GM12892 (cell line): ENCODE measurements at regions not wholly inside any gene's neighbourhood (a gene's known extent, or its start where the extent isn't known, plus 50 kb on each side); places are given as distances from the start of the nearest gene placed in this dataset.

Experiments used
- POLR2A ChIP-seq: IDR thresholded peaks from 2 replicates; pipeline ENCODE4 v1.6.1; 2011; ENCODE audit warnings: low read depth, low read length, control low read depth
- POLR2AphosphoS5 ChIP-seq: IDR thresholded peaks from 2 replicates; pipeline ENCODE4 v1.6.1; 2011; ENCODE audit warnings: low read depth, low read length, control low read depth
- TAF1 ChIP-seq: IDR thresholded peaks from 2 replicates; pipeline ENCODE4 v1.6.1; 2011; ENCODE audit warnings: low read depth, mild to moderate bottlenecking, control low read depth, low read length, borderline replicate concordance

DNA sequence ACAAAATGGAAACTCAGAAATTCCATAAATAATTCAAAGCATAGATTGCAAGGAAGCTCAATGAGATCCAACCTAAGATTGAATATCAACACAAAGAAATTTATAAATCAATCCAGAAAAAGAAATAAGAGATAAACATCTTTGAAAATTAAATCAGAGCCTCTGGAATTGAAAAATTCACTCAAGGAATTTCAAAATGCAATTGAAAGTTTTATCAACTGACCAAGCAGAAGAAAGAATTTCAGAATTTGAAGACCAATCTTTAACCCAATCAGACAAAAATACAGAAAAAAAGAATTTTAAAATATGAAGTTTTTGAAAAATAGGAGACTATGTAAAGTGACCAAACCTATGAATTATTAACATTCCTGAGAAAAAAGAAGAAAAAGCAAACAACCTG lies 134.1 kb downstream of the GASK1B start:
- no peak for TF ChIP-seq POLR2AphosphoS5
- TF ChIP-seq POLR2A, result no peak
- no peak for TF ChIP-seq TAF1
